ENCODE measurements at regions not wholly inside any gene's neighbourhood (a gene's known extent, or its start where the extent isn't known, plus 50 kb on each side); places are given as distances from the start of the nearest gene placed in this dataset.

DNA sequence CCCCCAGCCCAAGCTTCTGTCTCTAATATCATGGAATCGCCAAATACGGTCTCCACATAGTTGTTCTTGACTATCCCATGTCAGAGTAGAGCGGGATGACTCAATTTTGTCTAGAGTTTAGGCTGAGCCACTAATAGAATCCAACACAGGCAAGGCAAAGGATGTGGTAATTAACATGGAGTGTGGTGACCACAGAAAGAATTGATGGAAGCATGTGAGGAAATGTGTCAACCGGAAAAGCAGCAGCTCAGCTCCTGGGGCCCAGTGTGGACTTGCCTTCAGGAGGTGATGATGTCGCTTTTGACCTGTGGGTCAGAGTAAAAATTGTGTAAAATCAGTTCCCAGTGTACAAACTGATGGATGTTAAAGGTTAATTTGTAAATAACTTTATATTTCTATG, 139.3 kb upstream of the KLF6 start:
- TF ChIP-seq, protein P1, sequence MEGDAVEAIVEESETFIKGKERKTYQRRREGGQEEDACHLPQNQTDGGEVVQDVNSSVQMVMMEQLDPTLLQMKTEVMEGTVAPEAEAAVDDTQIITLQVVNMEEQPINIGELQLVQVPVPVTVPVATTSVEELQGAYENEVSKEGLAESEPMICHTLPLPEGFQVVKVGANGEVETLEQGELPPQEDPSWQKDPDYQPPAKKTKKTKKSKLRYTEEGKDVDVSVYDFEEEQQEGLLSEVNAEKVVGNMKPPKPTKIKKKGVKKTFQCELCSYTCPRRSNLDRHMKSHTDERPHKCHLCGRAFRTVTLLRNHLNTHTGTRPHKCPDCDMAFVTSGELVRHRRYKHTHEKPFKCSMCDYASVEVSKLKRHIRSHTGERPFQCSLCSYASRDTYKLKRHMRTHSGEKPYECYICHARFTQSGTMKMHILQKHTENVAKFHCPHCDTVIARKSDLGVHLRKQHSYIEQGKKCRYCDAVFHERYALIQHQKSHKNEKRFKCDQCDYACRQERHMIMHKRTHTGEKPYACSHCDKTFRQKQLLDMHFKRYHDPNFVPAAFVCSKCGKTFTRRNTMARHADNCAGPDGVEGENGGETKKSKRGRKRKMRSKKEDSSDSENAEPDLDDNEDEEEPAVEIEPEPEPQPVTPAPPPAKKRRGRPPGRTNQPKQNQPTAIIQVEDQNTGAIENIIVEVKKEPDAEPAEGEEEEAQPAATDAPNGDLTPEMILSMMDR (IDR thresholded peaks at IDR 0.05 in 8 of 11, conservative IDR thresholded peaks at IDR 0.05 in 3 of 11): no peak
- TF ChIP-seq POLR2AphosphoS5 (IDR thresholded peaks at IDR 0.05) (no peak), POLR2A (IDR thresholded peaks at IDR 0.05) (no peak)
